Astrocyte of the cerebellum (primary cell): ENCODE measurements at regions not wholly inside any gene's neighbourhood (a gene's known extent, or its start where the extent isn't known, plus 50 kb on each side); places are given as distances from the start of the nearest gene placed in this dataset.

Experiments
- DNase-seq: peaks from one replicate; pipeline ENCODE4 v3.0.0-alpha.2; 2011; ENCODE audit warnings: low read depth
- H3K4me3 ChIP-seq: 2 replicates; pipeline ENCODE4 v1.5.1; 2011; ENCODE audit warnings: mild to moderate bottlenecking, low read depth, low read length, moderate library complexity
- in situ Hi-C: cut with HindIII; loops from 2 replicates; pipeline ENCODE4 v1.10.0; 2017; ENCODE audit warnings: low sequenced_read_pairs
- TF ChIP-seq, protein P1 (sequence below): IDR thresholded peaks from 2 replicates; pipeline ENCODE4 v1.5.1; 2012; ENCODE audit warnings: low read length, low read depth, moderate library complexity, mild to moderate bottlenecking; ENCODE audit errors: missing control alignments

DNA sequence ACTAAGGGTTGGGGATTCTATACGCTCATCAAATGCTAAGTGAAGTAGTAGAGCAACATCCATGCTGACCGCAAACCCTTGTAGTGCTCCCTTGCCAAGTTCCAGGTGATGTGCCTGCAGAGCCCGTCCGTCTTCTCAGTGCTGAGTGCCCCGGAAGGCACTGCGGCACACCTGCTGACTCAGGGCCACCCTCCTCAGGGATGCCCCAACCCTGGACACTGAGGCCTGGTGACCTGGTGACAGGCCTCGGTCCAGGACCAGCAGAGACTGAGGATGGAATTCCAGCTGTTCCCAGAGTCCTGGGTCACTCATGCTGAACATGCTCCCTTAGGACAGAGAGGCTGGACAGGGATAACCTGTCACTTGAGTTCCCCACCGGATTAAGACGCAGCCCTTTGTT is 422.5 kb downstream of the OCA2 start:
- no peak overlapping the region for H3K4me3 ChIP-seq
- in situ Hi-C loops: loop anchor here (25.0 kb wide), 1 partner anchor 164 kb away; no protein-coding TSS in a partner anchor
- TF ChIP-seq, protein P1, sequence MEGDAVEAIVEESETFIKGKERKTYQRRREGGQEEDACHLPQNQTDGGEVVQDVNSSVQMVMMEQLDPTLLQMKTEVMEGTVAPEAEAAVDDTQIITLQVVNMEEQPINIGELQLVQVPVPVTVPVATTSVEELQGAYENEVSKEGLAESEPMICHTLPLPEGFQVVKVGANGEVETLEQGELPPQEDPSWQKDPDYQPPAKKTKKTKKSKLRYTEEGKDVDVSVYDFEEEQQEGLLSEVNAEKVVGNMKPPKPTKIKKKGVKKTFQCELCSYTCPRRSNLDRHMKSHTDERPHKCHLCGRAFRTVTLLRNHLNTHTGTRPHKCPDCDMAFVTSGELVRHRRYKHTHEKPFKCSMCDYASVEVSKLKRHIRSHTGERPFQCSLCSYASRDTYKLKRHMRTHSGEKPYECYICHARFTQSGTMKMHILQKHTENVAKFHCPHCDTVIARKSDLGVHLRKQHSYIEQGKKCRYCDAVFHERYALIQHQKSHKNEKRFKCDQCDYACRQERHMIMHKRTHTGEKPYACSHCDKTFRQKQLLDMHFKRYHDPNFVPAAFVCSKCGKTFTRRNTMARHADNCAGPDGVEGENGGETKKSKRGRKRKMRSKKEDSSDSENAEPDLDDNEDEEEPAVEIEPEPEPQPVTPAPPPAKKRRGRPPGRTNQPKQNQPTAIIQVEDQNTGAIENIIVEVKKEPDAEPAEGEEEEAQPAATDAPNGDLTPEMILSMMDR: no peak
- DNase-seq: no peak

DNA sequence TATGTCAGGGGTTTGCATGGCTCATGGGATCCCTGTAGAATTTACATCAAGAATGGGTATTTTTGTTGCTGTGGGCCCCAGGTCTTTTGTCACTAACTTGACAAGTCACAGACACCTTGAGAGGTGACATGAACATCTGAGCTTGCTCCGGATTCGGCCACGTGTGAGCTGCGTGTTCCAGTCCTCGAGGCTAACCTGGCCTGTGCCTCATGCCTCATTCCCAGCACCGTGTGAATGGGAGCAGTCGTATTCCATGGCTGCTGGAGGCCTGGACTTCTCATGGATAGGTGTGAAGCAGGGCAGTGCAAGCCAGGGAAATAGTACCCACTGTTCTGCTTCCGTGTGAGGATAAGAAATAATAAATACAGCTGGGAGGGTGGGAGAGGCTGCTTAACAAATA is 423.5 kb downstream of the OCA2 start:
- in situ Hi-C loops: loop anchor here (25.0 kb wide), 1 partner anchor 163 kb away; no protein-coding TSS in a partner anchor
- TF ChIP-seq, protein P1: no peak
- no peak for DNase-seq

DNA sequence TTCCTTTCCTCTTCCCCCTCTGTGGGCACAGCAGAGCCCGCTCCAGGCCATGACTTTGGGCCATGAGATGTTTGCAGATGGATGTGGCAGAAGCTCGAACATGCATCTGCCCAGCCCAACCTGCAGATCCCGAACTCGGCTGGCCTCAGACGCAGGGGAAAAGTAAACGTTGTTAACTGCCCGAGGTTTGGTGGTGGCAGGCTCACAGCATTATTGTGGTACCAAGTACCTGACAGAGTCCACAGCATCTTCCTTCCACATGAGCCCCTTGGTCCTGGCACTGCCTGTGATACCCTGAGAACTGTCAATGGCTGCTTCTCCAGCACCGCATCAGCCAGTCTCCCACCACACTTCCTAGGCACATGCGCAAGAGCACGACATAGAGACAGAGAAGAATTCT is 424.3 kb downstream of the OCA2 start:
- in situ Hi-C loops: loop anchor here (25.0 kb wide), 1 partner anchor 163 kb away; no protein-coding TSS in a partner anchor
- TF ChIP-seq, protein P1: no peak
- DNase-seq: no peak
- H3K4me3 ChIP-seq: no peak overlapping the region

More for the DNA sequence above, 423.5 kb downstream of the OCA2 start:
- H3K4me3 ChIP-seq: no peak overlapping the region

DNA sequence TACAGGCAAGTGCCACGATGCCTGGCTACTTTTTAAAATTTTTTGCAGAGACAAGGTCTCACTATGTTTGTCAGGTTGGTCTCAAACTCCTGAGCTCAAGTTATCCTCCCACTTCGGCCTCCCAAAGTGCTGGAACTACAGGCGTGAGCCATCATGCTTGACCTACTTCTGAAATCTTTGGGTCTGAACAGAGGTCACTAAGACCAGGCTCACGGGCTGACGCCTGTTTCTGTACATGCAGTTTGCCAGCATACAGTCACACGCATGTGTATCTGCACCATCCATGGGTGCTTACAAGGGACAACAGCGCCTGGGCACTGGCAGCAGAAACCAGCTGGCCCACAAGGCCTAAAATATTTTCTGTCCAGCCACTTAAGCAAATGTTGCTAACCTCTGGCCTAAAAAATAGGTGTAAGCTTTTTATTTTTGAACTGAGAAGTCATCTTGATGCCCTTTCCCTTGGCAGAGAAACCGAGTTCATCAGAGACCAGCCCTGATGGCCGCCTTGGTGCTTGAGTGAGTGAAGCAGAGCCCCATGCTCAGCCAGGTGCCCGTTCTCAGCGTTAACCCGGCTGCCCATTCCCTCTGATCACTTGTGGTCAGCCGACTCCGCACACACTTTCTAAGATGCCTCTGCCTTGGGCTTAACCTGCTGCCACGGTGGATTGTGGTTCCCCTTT is 425.2 kb downstream of the OCA2 start:
- no peak overlapping the region for H3K4me3 ChIP-seq
- no peak for DNase-seq
- in situ Hi-C loops: no loop called here
- TF ChIP-seq, protein P1: no peak

DNA sequence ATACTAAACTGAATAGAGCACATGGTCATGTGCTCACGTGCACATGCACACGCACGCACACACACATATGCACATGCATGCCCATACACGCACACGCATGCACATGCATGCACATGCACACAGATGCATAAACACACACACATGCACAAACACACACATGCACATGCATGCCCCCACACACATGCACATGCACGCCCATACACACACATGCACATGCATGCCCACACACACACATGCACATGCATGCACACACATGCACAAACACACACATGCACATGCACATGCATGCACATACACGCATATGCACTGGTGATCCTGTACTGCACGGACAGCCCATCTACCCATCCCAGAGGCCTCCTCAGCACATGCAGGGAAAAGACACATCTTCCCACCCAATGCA is 426.6 kb downstream of the OCA2 start:
- in situ Hi-C loops: no loop called here
- TF ChIP-seq, protein P1: no peak
- no peak overlapping the region for H3K4me3 ChIP-seq
- no peak for DNase-seq

DNA sequence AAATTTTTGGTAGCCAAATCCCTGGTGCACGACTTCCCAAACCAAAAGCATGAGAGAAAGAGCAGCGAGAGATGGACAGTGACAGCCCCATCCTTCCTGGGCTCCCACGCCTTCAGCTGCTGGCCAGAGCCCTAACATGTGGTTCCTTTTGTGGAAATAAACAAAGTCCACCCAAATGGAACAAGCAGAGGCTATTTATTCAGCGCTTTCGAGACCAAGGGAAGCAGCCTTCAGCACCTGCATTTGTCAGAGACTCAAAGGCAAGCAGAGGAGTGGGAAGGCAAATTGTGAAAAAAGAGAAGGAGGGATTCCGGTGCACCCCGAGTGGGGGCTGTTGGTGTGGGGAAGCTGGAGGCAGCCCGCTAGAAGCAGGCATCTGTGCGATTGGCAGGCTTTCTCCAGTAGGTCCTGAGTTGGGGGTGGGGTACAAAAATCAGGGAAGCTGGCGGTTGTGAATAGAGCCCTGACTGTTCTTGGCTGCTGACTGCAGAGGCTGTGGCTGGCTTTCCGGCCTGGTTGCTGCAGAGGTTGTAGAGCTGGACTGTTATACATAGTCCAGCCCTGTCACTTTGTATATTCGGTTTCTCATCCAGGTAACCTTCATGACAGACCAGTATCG is 427.2 kb downstream of the OCA2 start:
- H3K4me3 ChIP-seq: no peak overlapping the region
- TF ChIP-seq, protein P1: no peak
- in situ Hi-C loops: no loop called here
- no peak for DNase-seq
